ENCODE measurements at regions not wholly inside any gene's neighbourhood (a gene's known extent, or its start where the extent isn't known, plus 50 kb on each side); places are given as distances from the start of the nearest gene placed in this dataset.

DNA sequence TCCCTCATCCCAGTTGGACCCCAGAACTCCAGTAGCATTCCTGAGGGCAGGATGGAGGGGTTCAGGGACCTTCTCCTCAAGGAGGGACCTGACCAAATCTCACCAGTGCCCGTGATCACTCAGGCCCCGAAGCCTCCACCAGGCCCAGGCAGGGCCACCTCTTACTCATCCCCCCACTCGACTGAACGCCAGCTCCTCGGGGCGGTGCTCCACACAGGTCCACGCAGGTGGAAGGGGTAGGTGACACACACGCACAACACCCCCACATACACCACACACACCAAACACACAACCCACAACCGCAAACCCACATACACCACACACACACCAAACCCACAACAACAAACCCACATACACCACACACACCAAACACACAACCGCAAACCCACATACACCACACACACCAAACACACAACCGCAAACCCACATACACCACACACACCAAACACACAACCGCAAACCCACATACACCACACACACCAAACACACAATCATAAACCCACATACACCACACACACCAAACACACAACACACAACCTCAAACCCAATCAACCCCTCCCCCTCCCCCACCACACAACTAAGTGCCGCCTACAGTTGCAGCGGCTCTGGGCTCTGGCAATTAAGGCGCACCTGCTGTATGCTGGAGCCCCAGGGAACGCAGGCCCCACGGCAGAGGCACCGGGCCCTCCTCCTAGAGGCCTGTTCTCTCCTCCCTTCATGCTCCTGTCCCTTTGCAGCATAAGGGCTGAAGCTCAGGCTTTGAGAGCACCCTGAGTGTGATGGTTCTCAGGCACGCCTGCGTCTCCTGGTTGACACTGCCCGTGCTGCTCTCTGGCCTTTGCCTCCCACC lies 1318.1 kb downstream of the TBC1D22A start:
- Histone ChIP-seq H3K4me3 (ENCODE audit: low read depth in 2 of 2, low read length in 2 of 2) (no peak overlapping the region), H3K9me3 (ENCODE audit: control insufficient read depth, insufficient read depth, low read depth, low read length) (no peaks in the 10 kb centered on the region), H3K36me3 (ENCODE audit: control insufficient read depth, insufficient read depth, low read length) (no peaks in the 10 kb centered on the region), H3K4me1 (ENCODE audit: control insufficient read depth, insufficient read depth, low read length) (no peaks in the 10 kb centered on the region), H3K27ac (ENCODE audit: low read length) (no peak overlapping the region), H3K27me3 (ENCODE audit: control insufficient read depth, insufficient read depth, low read length) (no peaks in the 10 kb centered on the region; the same call in 1 of the 2 replicates)
- ATAC-seq (no peak), DNase-seq (ENCODE audit: low read depth, low spot score) (no peak)
- ChIA-PET POLR2A (no interaction called here), CTCF (no interaction called here)
- intact Hi-C loops (cut with micrococcal nuclease; ENCODE audit: unreplicated experiment), result no loop called here
- no TSS peak for BruUV-seq (replicated peaks)
- in situ Hi-C loops (cut with HindIII; ENCODE audit: low pct_unique_long_range_greater_than_20kb, low sequenced_read_pairs), result no loop called here
- TF ChIP-seq SIN3A (IDR thresholded peaks at IDR 0.05; ENCODE audit: borderline replicate concordance, insufficient read depth, low read depth, low read length) (no peak), TCF7L2 (IDR thresholded peaks at IDR 0.05; ENCODE audit: low read depth, low read length) (no peak), POLR2AphosphoS5 (IDR thresholded peaks at IDR 0.05; ENCODE audit: low read depth, low read length) (no peak)
- TF ChIP-seq, protein P1, sequence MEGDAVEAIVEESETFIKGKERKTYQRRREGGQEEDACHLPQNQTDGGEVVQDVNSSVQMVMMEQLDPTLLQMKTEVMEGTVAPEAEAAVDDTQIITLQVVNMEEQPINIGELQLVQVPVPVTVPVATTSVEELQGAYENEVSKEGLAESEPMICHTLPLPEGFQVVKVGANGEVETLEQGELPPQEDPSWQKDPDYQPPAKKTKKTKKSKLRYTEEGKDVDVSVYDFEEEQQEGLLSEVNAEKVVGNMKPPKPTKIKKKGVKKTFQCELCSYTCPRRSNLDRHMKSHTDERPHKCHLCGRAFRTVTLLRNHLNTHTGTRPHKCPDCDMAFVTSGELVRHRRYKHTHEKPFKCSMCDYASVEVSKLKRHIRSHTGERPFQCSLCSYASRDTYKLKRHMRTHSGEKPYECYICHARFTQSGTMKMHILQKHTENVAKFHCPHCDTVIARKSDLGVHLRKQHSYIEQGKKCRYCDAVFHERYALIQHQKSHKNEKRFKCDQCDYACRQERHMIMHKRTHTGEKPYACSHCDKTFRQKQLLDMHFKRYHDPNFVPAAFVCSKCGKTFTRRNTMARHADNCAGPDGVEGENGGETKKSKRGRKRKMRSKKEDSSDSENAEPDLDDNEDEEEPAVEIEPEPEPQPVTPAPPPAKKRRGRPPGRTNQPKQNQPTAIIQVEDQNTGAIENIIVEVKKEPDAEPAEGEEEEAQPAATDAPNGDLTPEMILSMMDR (IDR thresholded peaks at IDR 0.05), result no peak
- TF ChIP-seq, protein P2, sequence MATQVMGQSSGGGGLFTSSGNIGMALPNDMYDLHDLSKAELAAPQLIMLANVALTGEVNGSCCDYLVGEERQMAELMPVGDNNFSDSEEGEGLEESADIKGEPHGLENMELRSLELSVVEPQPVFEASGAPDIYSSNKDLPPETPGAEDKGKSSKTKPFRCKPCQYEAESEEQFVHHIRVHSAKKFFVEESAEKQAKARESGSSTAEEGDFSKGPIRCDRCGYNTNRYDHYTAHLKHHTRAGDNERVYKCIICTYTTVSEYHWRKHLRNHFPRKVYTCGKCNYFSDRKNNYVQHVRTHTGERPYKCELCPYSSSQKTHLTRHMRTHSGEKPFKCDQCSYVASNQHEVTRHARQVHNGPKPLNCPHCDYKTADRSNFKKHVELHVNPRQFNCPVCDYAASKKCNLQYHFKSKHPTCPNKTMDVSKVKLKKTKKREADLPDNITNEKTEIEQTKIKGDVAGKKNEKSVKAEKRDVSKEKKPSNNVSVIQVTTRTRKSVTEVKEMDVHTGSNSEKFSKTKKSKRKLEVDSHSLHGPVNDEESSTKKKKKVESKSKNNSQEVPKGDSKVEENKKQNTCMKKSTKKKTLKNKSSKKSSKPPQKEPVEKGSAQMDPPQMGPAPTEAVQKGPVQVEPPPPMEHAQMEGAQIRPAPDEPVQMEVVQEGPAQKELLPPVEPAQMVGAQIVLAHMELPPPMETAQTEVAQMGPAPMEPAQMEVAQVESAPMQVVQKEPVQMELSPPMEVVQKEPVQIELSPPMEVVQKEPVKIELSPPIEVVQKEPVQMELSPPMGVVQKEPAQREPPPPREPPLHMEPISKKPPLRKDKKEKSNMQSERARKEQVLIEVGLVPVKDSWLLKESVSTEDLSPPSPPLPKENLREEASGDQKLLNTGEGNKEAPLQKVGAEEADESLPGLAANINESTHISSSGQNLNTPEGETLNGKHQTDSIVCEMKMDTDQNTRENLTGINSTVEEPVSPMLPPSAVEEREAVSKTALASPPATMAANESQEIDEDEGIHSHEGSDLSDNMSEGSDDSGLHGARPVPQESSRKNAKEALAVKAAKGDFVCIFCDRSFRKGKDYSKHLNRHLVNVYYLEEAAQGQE (IDR thresholded peaks at IDR 0.05; ENCODE audit: insufficient read depth in 1 of 2, low read depth in 2 of 2, low read length in 1 of 2), result no peak

DNA sequence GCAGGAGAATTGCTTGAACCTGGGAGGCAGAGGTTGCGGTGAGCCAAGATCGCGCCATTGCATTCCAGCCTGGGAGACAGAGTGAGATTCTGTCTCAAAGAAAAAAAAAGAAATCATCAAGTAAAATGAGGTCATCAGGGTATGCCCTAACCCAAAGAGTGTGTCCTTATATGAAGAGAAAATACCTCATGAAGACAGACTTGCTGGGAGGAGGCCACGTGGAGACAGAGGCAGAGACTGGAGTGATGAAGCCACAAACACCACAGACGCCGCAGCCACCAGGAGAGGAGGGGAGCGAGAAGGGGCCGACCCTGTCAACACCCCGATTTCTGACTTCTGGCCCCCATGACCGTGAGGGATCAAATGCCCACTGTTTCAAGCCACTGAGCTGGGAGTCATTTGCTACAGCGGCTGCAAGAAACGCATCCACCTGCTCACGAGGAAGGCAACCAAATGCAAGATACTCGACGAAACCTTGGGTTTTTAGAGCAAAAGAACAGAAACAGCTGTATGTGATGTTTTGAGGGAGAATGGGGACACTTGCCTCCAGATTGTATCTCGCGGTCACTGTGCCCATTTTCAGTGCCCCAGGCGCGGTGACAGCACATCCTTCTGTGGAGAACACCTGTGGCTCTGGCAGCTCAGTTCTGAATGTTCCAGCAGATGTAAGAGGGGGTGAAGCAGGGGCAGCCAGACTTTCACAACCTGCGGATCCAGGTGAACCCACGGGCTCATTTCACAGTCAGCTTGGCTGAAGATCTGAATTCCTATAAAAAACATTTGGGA lies 1317.2 kb downstream of the TBC1D22A start:
- in situ Hi-C loops (cut with HindIII; ENCODE audit: low pct_unique_long_range_greater_than_20kb, low sequenced_read_pairs) (no loop called here), intact Hi-C loops (cut with micrococcal nuclease; ENCODE audit: unreplicated experiment) (no loop called here)
- Histone ChIP-seq H3K27ac (ENCODE audit: low read length) (no peak overlapping the region), H3K4me3 (ENCODE audit: low read depth in 2 of 2, low read length in 2 of 2) (no peak overlapping the region), H3K27me3 (ENCODE audit: control insufficient read depth, insufficient read depth, low read length) (no peaks in the 10 kb centered on the region; the same call in 1 of the 2 replicates), H3K9me3 (ENCODE audit: control insufficient read depth, insufficient read depth, low read depth, low read length) (no peaks in the 10 kb centered on the region), H3K36me3 (ENCODE audit: control insufficient read depth, insufficient read depth, low read length) (no peaks in the 10 kb centered on the region), H3K4me1 (ENCODE audit: control insufficient read depth, insufficient read depth, low read length) (no peaks in the 10 kb centered on the region)
- POLR2A ChIA-PET, result no interaction called here
- ATAC-seq (no peak), DNase-seq (ENCODE audit: low read depth, low spot score) (no peak)
- TF ChIP-seq, protein P1 (IDR thresholded peaks at IDR 0.05), result no peak
- TF ChIP-seq POLR2AphosphoS5 (IDR thresholded peaks at IDR 0.05; ENCODE audit: low read depth, low read length), result no peak
- no peak for TF ChIP-seq TCF7L2 (IDR thresholded peaks at IDR 0.05; ENCODE audit: low read depth, low read length)
- TF ChIP-seq SIN3A (IDR thresholded peaks at IDR 0.05; ENCODE audit: borderline replicate concordance, insufficient read depth, low read depth, low read length), result no peak
- BruUV-seq (replicated peaks), result no TSS peak
- CTCF ChIA-PET, result no interaction called here

Data from Panc1 (cell line).